Neural progenitor cell (in vitro differentiated cells): ENCODE measurements at regions not wholly inside any gene's neighbourhood (a gene's known extent, or its start where the extent isn't known, plus 50 kb on each side); places are given as distances from the start of the nearest gene placed in this dataset.
A peak's percentile ranks its signal among the peaks of the same experiment; 100 is the strongest.

Experiments used
- DNase-seq: peaks from one replicate; pipeline ENCODE4 v3.0.0-alpha.2; 2016; ENCODE audit warnings: low spot score
- H2AFZ ChIP-seq: fragments of 200-600 bp; sonication (generic); replicated peaks from 2 replicates; pipeline ENCODE4 v1.6.1; 2016; ENCODE audit warnings: antibody characterized with exemption
- H3F3A ChIP-seq: fragments of 200-600 bp; sonication (generic); 2 replicates; pipeline ENCODE4 v1.6.1; 2016; ENCODE audit warnings: antibody characterized with exemption, low read depth
- H3K27ac ChIP-seq: fragments of 200-600 bp; sonication (generic); 2 replicates; pipeline ENCODE4 v1.5.1; 2016; ENCODE audit warnings: mild to moderate bottlenecking
- H3K27me3 ChIP-seq: fragments of 200-600 bp; sonication (generic); 2 replicates; pipeline ENCODE4 v1.6.1; 2016; ENCODE audit warnings: mild to moderate bottlenecking, moderate library complexity
- H3K36me3 ChIP-seq: fragments of 200-600 bp; sonication (generic); 2 replicates; pipeline ENCODE4 v1.5.1; 2016
- H3K4me1 ChIP-seq: fragments of 200-600 bp; sonication (generic); 2 replicates; pipeline ENCODE4 v1.6.1; 2016; ENCODE audit warnings: mixed run types
- H3K4me2 ChIP-seq: fragments of 200-600 bp; sonication (generic); 2 replicates; pipeline ENCODE4 v1.6.1; 2016
- H3K4me3 ChIP-seq: fragments of 200-600 bp; sonication (generic); 2 replicates; pipeline ENCODE4 v1.5.1; 2016
- H3K79me2 ChIP-seq: fragments of 200-600 bp; sonication (generic); 2 replicates; pipeline ENCODE4 v1.6.1; 2016; ENCODE audit warnings: low read depth
- H3K9ac ChIP-seq: fragments of 200-600 bp; sonication (generic); 2 replicates; pipeline ENCODE4 v1.6.1; 2016
- H3K9me3 ChIP-seq: fragments of 200-600 bp; sonication (generic); 2 replicates; pipeline ENCODE4 v1.5.1; 2016; ENCODE audit warnings: low read depth
- H4K20me1 ChIP-seq: fragments of 200-600 bp; sonication (generic); 2 replicates; pipeline ENCODE4 v1.6.1; 2016; ENCODE audit warnings: low read depth
- H3K27ac Mint-ChIP-seq: 3 replicates; pipeline ENCODE4 v1.8.0; 2021; ENCODE audit warnings: mixed read lengths
- H3K27me3 Mint-ChIP-seq: 2 replicates; pipeline ENCODE4 v1.8.0; 2022; ENCODE audit warnings: low read depth, mild to moderate bottlenecking, inconsistent platforms, moderate library complexity, mixed read lengths; ENCODE audit not compliant: insufficient read depth
- H3K36me3 Mint-ChIP-seq: 3 replicates; pipeline ENCODE4 v1.8.0; 2021; ENCODE audit warnings: mixed read lengths
- H3K4me1 Mint-ChIP-seq: 3 replicates; pipeline ENCODE4 v1.8.0; 2021; ENCODE audit warnings: mixed read lengths
- H3K4me3 Mint-ChIP-seq: 3 replicates; pipeline ENCODE4 v1.8.0; 2021; ENCODE audit warnings: mild to moderate bottlenecking, moderate library complexity, mixed read lengths
- H3K9me3 Mint-ChIP-seq: 3 replicates; pipeline ENCODE4 v1.8.0; 2020; ENCODE audit warnings: mixed read lengths
- EZH2 ChIP-seq: fragments of 200-600 bp; sonication (generic); IDR thresholded peaks from 2 replicates; pipeline ENCODE4 v1.6.1; 2017; ENCODE audit warnings: antibody characterized with exemption, mild to moderate bottlenecking, moderate library complexity
- EZH2phosphoT487 ChIP-seq: fragments of 200-600 bp; sonication (generic); IDR thresholded peaks from 2 replicates; pipeline ENCODE4 v1.6.1; 2017; ENCODE audit warnings: antibody characterized with exemption
- TF ChIP-seq, protein P1 (sequence below): fragments of 200-600 bp; sonication (generic); IDR thresholded peaks from 2 replicates; pipeline ENCODE4 v1.5.1; 2017; ENCODE audit warnings: antibody characterized with exemption, mild to moderate bottlenecking

DNA sequence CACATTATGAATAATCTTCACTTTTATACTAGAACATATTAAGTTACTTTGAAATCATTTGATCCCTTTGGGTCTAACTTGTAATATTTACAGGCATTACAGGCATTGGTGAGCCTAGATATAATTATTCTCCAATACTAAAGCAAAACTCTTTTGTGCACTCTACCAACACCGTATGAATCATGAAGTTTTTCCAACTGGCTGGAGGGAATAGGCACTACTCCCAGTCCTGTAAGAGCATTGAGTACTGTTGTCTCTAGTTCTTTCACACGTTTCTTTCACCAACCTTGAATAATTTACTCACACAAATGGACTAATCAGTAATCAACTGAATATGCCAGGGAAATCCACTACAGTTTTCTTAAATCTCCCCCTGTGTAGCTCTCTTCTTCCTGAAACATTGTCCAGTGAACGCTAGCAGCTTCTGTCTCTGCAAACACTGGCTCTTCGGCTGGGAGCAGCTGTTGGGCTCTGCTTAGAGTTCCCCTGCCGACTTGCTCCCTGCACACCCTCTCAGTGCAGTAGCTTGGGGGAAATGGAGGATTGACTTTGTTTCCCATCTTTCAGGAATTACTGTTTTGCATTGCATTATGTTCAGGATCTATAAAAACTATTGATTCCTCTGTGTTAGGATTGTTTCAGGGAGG, 476.7 kb downstream of the RFC3 start:
- no peaks in the 10 kb centered on the region for H3K4me1 Mint-ChIP-seq
- Histone ChIP-seq H3K79me2 (no peaks in the 10 kb centered on the region), H3F3A (no peaks in the 10 kb centered on the region), H3K4me1 (peaks cover 6% of the 10 kb centered on the region), H3K9ac (no peak overlapping the region), H3K27ac (no peak overlapping the region), H3K27me3 (no peaks in the 10 kb centered on the region), H3K9me3 (no peaks in the 10 kb centered on the region), H3K36me3 (no peaks in the 10 kb centered on the region), H3K4me3 (no peak overlapping the region), H3K4me2 (no peak overlapping the region), H4K20me1 (no peaks in the 10 kb centered on the region), H2AFZ (peak overlapping the region; percentile 86)
- H3K36me3 Mint-ChIP-seq, result no peaks in the 10 kb centered on the region
- H3K9me3 Mint-ChIP-seq, result no peaks in the 10 kb centered on the region
- H3K27me3 Mint-ChIP-seq, result no peaks in the 10 kb centered on the region
- no peak for TF ChIP-seq EZH2phosphoT487
- TF ChIP-seq, protein P1, sequence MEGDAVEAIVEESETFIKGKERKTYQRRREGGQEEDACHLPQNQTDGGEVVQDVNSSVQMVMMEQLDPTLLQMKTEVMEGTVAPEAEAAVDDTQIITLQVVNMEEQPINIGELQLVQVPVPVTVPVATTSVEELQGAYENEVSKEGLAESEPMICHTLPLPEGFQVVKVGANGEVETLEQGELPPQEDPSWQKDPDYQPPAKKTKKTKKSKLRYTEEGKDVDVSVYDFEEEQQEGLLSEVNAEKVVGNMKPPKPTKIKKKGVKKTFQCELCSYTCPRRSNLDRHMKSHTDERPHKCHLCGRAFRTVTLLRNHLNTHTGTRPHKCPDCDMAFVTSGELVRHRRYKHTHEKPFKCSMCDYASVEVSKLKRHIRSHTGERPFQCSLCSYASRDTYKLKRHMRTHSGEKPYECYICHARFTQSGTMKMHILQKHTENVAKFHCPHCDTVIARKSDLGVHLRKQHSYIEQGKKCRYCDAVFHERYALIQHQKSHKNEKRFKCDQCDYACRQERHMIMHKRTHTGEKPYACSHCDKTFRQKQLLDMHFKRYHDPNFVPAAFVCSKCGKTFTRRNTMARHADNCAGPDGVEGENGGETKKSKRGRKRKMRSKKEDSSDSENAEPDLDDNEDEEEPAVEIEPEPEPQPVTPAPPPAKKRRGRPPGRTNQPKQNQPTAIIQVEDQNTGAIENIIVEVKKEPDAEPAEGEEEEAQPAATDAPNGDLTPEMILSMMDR, result no peak
- no peak for TF ChIP-seq EZH2
- H3K4me3 Mint-ChIP-seq, result no peak overlapping the region
- H3K27ac Mint-ChIP-seq, result no peak overlapping the region
- peak; percentile 9 for DNase-seq

DNA sequence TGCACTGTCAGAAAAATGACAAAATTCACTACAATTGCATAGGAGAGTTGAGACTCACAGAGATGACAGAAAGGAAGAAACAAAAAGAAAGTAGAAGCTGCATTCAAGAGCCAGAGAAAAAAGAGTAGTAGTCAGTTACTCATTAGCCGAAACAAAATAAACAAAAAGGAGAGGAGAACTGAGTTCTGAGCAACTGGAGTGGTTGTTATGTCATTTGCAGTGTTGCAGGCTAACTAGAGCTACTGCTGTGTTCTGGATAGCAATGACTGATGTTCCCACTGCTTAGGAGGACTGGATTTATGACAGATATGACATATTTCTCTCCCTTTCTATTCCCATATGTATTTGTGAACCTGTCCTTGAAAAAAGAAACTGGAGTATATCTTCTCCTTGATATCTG, 482.6 kb downstream of the RFC3 start:
- Histone ChIP-seq H2AFZ (no peak overlapping the region), H3K4me2 (no peak overlapping the region), H3K79me2 (no peaks in the 10 kb centered on the region), H3K36me3 (no peaks in the 10 kb centered on the region), H4K20me1 (no peaks in the 10 kb centered on the region), H3K27ac (no peak overlapping the region), H3F3A (no peaks in the 10 kb centered on the region), H3K4me1 (no peaks in the 10 kb centered on the region), H3K27me3 (no peaks in the 10 kb centered on the region), H3K9me3 (no peaks in the 10 kb centered on the region), H3K4me3 (no peak overlapping the region), H3K9ac (no peak overlapping the region)
- H3K4me3 Mint-ChIP-seq, result no peak overlapping the region
- TF ChIP-seq EZH2, result no peak
- TF ChIP-seq, protein P1, result no peak
- no peak for TF ChIP-seq EZH2phosphoT487
- H3K36me3 Mint-ChIP-seq, result no peaks in the 10 kb centered on the region
- DNase-seq, result no peak
- H3K4me1 Mint-ChIP-seq, result no peaks in the 10 kb centered on the region
- H3K27ac Mint-ChIP-seq, result no peak overlapping the region
- H3K27me3 Mint-ChIP-seq, result no peaks in the 10 kb centered on the region
- no peaks in the 10 kb centered on the region for H3K9me3 Mint-ChIP-seq

DNA sequence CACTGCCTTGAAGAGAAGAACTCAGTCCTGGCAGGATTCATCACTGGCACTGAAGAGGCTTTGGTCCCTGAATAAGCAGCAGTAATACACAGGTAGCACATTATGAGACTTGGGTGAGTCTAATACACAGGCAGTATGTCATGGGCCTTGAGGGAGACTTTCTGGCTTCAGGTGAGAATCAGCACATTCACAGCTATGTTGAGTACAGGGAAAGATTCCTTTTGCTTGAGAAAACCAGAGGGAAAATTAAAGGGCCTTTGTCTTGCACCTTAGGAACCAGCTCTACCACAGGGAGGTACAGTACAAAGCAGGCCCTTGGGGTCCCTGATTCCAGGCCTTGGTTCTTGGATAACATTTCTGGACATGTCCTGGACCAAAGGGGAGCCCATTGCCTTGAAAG, 484.6 kb downstream of the RFC3 start:
- H3K9me3 Mint-ChIP-seq, result no peaks in the 10 kb centered on the region
- H3K27ac Mint-ChIP-seq, result no peak overlapping the region
- no peaks in the 10 kb centered on the region for H3K9me3 ChIP-seq
- H3K27me3 Mint-ChIP-seq, result no peaks in the 10 kb centered on the region
- H3K27me3 ChIP-seq, result no peaks in the 10 kb centered on the region
- no peaks in the 10 kb centered on the region for H4K20me1 ChIP-seq
- no peaks in the 10 kb centered on the region for H3K36me3 ChIP-seq
- H3F3A ChIP-seq, result no peaks in the 10 kb centered on the region
- DNase-seq, result no peak
- no peak overlapping the region for H3K4me3 ChIP-seq
- no peaks in the 10 kb centered on the region for H3K4me1 ChIP-seq
- H3K36me3 Mint-ChIP-seq, result no peaks in the 10 kb centered on the region
- H3K79me2 ChIP-seq, result no peaks in the 10 kb centered on the region
- no peak overlapping the region for H3K27ac ChIP-seq
- no peak overlapping the region for H3K4me3 Mint-ChIP-seq
- no peak overlapping the region for H3K4me2 ChIP-seq
- no peaks in the 10 kb centered on the region for H3K4me1 Mint-ChIP-seq
- no peak overlapping the region for H2AFZ ChIP-seq
- TF ChIP-seq EZH2phosphoT487 (no peak), EZH2 (no peak)
- TF ChIP-seq, protein P1, result no peak
- H3K9ac ChIP-seq, result no peak overlapping the region
